ENCODE measurements at regions not wholly inside any gene's neighbourhood (a gene's known extent, or its start where the extent isn't known, plus 50 kb on each side); places are given as distances from the start of the nearest gene placed in this dataset.

GRCh38 chr9:109681301-109681700 is 98.7 kb upstream of the PALM2AKAP2 start:
- ChIA-PET POLR2A (no interaction called here), CTCF (no interaction called here)
- ATAC-seq (no peak), FAIRE-seq (no peak), DNase-seq (ENCODE audit: low read depth in 1 of 2, low spot score in 1 of 2) (no peak)
- Histone ChIP-seq H3K4me1 (no peaks in the 10 kb centered on the region), H3K4me2 (no peak overlapping the region), H3K9me3 (no peaks in the 10 kb centered on the region), H3K4me3 (no peak overlapping the region), H3K27ac (no peak overlapping the region)
- no peak for TF ChIP-seq CEBPB (IDR thresholded peaks at IDR 0.05)
- TF ChIP-seq NR3C1 (IDR thresholded peaks at IDR 0.05), result no peak
- 45% methylated on average over 2 of the region's 2 CpGs for WGBS (ENCODE audit: missing lambda C conversion rate)

GRCh38 chr9:109682227-109682626 is 97.8 kb upstream of the PALM2AKAP2 start:
- Histone ChIP-seq H3K4me3 (no peak overlapping the region), H3K9me3 (no peaks in the 10 kb centered on the region), H3K4me2 (no peak overlapping the region), H3K4me1 (no peaks in the 10 kb centered on the region), H3K27ac (no peak overlapping the region)
- no peak for DNase-seq (ENCODE audit: low read depth in 1 of 2, low spot score in 1 of 2)
- TF ChIP-seq MYC (IDR thresholded peaks at IDR 0.05; ENCODE audit: borderline replicate concordance, low read length) (no peak), FOSL2 (IDR thresholded peaks at IDR 0.05) (no peak), FOSL2 (CRISPR knock-in tag; IDR thresholded peaks at IDR 0.05) (no peak), POLR2A (IDR thresholded peaks at IDR 0.05; ENCODE audit: low read length) (no peak), PBX3 (IDR thresholded peaks at IDR 0.05) (no peak), JUNB (IDR thresholded peaks at IDR 0.05) (no peak), CBX2 (IDR thresholded peaks at IDR 0.05; ENCODE audit: borderline replicate concordance, low read depth) (no peak), MAX (IDR thresholded peaks at IDR 0.05) (no peak)
- CTCF ChIA-PET, result no interaction called here
- WGBS (ENCODE audit: missing lambda C conversion rate), result 15% methylated on average over 1 of the region's 1 CpG
- no peak for ATAC-seq
- no peak for FAIRE-seq
- POLR2A ChIA-PET, result no interaction called here

- ChIA-PET CTCF (no interaction called here), POLR2A (no interaction called here)
- DNase-seq (ENCODE audit: low read depth in 1 of 2, low spot score in 1 of 2) (no peak), ATAC-seq (no peak), FAIRE-seq (no peak)
- WGBS (ENCODE audit: missing lambda C conversion rate), result 2% methylated on average over 3 of the region's 3 CpGs
- TF ChIP-seq BCL3 (IDR thresholded peaks at IDR 0.05) (no peak), E2F6 (IDR thresholded peaks at IDR 0.05; ENCODE audit: borderline replicate concordance, low read depth) (no peak), HES2 (IDR thresholded peaks at IDR 0.05) (no peak), CHD2 (IDR thresholded peaks at IDR 0.05; ENCODE audit: low read length, partially characterized antibody) (no peak), ZSCAN20 (CRISPR knock-in tag; IDR thresholded peaks at IDR 0.05) (no peak), FOSL2 (IDR thresholded peaks at IDR 0.05) (no peak), FOSL2 (CRISPR knock-in tag; IDR thresholded peaks at IDR 0.05) (no peak), KDM1A (IDR thresholded peaks at IDR 0.05; ENCODE audit: low read depth) (no peak), HMGXB4 (CRISPR knock-in tag; IDR thresholded peaks at IDR 0.05; ENCODE audit: borderline replicate concordance) (no peak), TFCP2L1 (CRISPR knock-in tag; IDR thresholded peaks at IDR 0.05) (no peak), EHF (CRISPR knock-in tag; IDR thresholded peaks at IDR 0.05) (no peak)
- no peak overlapping the region for H3K4me2 ChIP-seq
- H3K4me1 ChIP-seq, result no peaks in the 10 kb centered on the region
- no peak overlapping the region for H3K4me3 ChIP-seq
- H3K27ac ChIP-seq, result no peak overlapping the region
- no peaks in the 10 kb centered on the region for H3K9me3 ChIP-seq
Measured at GRCh38 chr9:109683521-109683920, 96.5 kb upstream of the PALM2AKAP2 start.
